PC-9 (cell line): ENCODE measurements at regions not wholly inside any gene's neighbourhood (a gene's known extent, or its start where the extent isn't known, plus 50 kb on each side); places are given as distances from the start of the nearest gene placed in this dataset.

Experiments used
- EZH2 ChIP-seq: fragments of 200-600 bp; sonication (generic); IDR thresholded peaks from 2 replicates; pipeline ENCODE4 v1.8.0; 2017; ENCODE audit warnings: antibody characterized with exemption, low read depth
- TF ChIP-seq, protein P1 (sequence below): fragments of 200-600 bp; sonication (generic); conservative IDR thresholded peaks from 2 replicates; pipeline ENCODE4 v1.6.1; 2017; ENCODE audit warnings: mixed run types, antibody characterized with exemption, mild to moderate bottlenecking, moderate library complexity

GRCh38 chr14:46432516-46432915 lies 219.1 kb downstream of the RPL10L start:
- TF ChIP-seq, protein P1, sequence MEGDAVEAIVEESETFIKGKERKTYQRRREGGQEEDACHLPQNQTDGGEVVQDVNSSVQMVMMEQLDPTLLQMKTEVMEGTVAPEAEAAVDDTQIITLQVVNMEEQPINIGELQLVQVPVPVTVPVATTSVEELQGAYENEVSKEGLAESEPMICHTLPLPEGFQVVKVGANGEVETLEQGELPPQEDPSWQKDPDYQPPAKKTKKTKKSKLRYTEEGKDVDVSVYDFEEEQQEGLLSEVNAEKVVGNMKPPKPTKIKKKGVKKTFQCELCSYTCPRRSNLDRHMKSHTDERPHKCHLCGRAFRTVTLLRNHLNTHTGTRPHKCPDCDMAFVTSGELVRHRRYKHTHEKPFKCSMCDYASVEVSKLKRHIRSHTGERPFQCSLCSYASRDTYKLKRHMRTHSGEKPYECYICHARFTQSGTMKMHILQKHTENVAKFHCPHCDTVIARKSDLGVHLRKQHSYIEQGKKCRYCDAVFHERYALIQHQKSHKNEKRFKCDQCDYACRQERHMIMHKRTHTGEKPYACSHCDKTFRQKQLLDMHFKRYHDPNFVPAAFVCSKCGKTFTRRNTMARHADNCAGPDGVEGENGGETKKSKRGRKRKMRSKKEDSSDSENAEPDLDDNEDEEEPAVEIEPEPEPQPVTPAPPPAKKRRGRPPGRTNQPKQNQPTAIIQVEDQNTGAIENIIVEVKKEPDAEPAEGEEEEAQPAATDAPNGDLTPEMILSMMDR: no peak
- TF ChIP-seq EZH2: no peak
